ENCODE measurements at regions not wholly inside any gene's neighbourhood (a gene's known extent, or its start where the extent isn't known, plus 50 kb on each side); places are given as distances from the start of the nearest gene placed in this dataset.

DNA sequence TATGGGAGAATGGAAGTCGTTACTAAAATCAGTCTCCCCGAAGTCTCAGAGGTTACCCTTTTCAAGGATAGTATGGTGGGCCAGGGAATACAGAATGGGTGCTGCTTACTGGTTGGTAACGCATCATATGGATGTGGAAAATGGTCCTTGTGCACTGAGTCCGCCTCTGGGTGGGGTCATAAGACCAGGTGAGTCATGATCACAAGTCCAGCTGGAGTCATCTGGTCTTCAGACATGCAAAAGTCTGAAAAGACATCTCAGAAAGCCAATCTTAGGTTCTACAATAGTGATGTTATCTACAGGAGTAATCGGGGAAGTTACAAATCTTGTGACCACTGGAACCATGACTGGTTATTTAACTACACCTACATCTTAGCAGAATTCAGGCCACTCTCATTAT, 71.9 kb upstream of the TCL1B start:
- no peak overlapping the region for H3K4me3 ChIP-seq
- H3K4me1 ChIP-seq (ENCODE audit: control insufficient read depth, insufficient read depth, low read length), result no peaks in the 10 kb centered on the region
- in situ Hi-C loops (cut with MboI), result loop anchor here (5.0 kb wide), 1 partner anchor 158 kb away; no protein-coding TSS in a partner anchor
- H3K9me3 ChIP-seq (replicated peaks; ENCODE audit: control insufficient read depth, insufficient read depth, low read length), result no peaks in the 10 kb centered on the region
- FAIRE-seq (no peak), ATAC-seq (peak; percentile 67), DNase-seq (ENCODE audit: low read depth, low spot score) (peak; percentile 15)
- H3K27ac ChIP-seq (ENCODE audit: control insufficient read depth, insufficient read depth), result no peak overlapping the region
- 3% methylated on average over 5 of the region's 5 CpGs for WGBS (ENCODE audit: insufficient coverage, insufficient replicate concordance, low lambda C conversion rate, missing lambda C conversion rate)
- no TSS peak for BruUV-seq (replicated peaks)
- H3K79me2 ChIP-seq (ENCODE audit: control insufficient read depth, insufficient read depth, low read length), result no peaks in the 10 kb centered on the region
- CTCF ChIA-PET, result interaction anchor here (0.7 to 10.4 kb wide), 12 partner anchors 9 to 379 kb away, joined by 3 to 145 read pairs (median 4); partner anchors contain the start of gene TCL1B
- RAD21 ChIA-PET (ENCODE audit: unreplicated experiment), result interaction anchor here (0.8 to 2.8 kb wide), 2 partner anchors 41 to 69 kb away, joined by 3 to 17 read pairs; no protein-coding TSS in a partner anchor
- no peaks in the 10 kb centered on the region for H3K27me3 ChIP-seq (replicated peaks in 1 of 2; ENCODE audit: control insufficient read depth in 2 of 2, insufficient read depth in 2 of 2, low read length in 1 of 2)
- SMC1A ChIA-PET (ENCODE audit: uncharacterized antibody, unreplicated experiment), result interaction anchor here (0.9 to 5.7 kb wide), 10 partner anchors 12 to 160 kb away, joined by 3 to 52 read pairs (median 6); no protein-coding TSS in a partner anchor
- no peak overlapping the region for H3K9ac ChIP-seq (ENCODE audit: control insufficient read depth, insufficient read depth, low read length)
- no peaks in the 10 kb centered on the region for H4K20me1 ChIP-seq (ENCODE audit: control insufficient read depth, insufficient read depth)
- no peak overlapping the region for H3K4me2 ChIP-seq (ENCODE audit: control insufficient read depth, insufficient read depth)
- POLR2A ChIA-PET, result no interaction called here
- intact Hi-C loops (cut with micrococcal nuclease; ENCODE audit: unreplicated experiment), result no loop called here
- no peaks in the 10 kb centered on the region for H3K36me3 ChIP-seq (ENCODE audit: control insufficient read depth in 2 of 2, insufficient read depth in 2 of 2, low read length in 1 of 2)
- H2AFZ ChIP-seq (ENCODE audit: control insufficient read depth, low read depth, low read length), result no peak overlapping the region
- TF ChIP-seq POLR2A (IDR thresholded peaks at IDR 0.05; ENCODE audit: low read depth, low read length), result no peak
- no peak for TF ChIP-seq EZH2 (IDR thresholded peaks at IDR 0.05; ENCODE audit: borderline replicate concordance, control insufficient read depth, low read depth, low read length)
- no peak for TF ChIP-seq MEF2B (IDR thresholded peaks at IDR 0.05; ENCODE audit: partially characterized antibody, poor library complexity, severe bottlenecking)
- no peak for TF ChIP-seq MTA3 (IDR thresholded peaks at IDR 0.05; ENCODE audit: borderline replicate concordance, low read length)
- peak; percentile 60 for TF ChIP-seq SMC3 (IDR thresholded peaks at IDR 0.05; ENCODE audit: borderline replicate concordance, low read length)
- 0 out of 2 replicates have a peak, but pooled peaks have one; percentile 50 for TF ChIP-seq TCF3 (IDR thresholded peaks at IDR 0.05; ENCODE audit: borderline replicate concordance, insufficient read depth, low read depth, low read length)
- no peak for TF ChIP-seq MYB (IDR thresholded peaks at IDR 0.05; ENCODE audit: borderline replicate concordance, low read depth, low read length)
- TF ChIP-seq, protein P1, sequence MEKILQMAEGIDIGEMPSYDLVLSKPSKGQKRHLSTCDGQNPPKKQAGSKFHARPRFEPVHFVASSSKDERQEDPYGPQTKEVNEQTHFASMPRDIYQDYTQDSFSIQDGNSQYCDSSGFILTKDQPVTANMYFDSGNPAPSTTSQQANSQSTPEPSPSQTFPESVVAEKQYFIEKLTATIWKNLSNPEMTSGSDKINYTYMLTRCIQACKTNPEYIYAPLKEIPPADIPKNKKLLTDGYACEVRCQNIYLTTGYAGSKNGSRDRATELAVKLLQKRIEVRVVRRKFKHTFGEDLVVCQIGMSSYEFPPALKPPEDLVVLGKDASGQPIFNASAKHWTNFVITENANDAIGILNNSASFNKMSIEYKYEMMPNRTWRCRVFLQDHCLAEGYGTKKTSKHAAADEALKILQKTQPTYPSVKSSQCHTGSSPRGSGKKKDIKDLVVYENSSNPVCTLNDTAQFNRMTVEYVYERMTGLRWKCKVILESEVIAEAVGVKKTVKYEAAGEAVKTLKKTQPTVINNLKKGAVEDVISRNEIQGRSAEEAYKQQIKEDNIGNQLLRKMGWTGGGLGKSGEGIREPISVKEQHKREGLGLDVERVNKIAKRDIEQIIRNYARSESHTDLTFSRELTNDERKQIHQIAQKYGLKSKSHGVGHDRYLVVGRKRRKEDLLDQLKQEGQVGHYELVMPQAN (conservative IDR thresholded peaks at IDR 0.05), result no peak
- TF ChIP-seq, protein P2, sequence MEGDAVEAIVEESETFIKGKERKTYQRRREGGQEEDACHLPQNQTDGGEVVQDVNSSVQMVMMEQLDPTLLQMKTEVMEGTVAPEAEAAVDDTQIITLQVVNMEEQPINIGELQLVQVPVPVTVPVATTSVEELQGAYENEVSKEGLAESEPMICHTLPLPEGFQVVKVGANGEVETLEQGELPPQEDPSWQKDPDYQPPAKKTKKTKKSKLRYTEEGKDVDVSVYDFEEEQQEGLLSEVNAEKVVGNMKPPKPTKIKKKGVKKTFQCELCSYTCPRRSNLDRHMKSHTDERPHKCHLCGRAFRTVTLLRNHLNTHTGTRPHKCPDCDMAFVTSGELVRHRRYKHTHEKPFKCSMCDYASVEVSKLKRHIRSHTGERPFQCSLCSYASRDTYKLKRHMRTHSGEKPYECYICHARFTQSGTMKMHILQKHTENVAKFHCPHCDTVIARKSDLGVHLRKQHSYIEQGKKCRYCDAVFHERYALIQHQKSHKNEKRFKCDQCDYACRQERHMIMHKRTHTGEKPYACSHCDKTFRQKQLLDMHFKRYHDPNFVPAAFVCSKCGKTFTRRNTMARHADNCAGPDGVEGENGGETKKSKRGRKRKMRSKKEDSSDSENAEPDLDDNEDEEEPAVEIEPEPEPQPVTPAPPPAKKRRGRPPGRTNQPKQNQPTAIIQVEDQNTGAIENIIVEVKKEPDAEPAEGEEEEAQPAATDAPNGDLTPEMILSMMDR (IDR thresholded peaks at IDR 0.05 in 2 of 3, conservative IDR thresholded peaks at IDR 0.05 in 1 of 3; ENCODE audit: control insufficient read depth in 2 of 3, extremely low read depth in 1 of 3, insufficient read depth in 1 of 3, low read depth in 3 of 3, low read length in 3 of 3), result peak in 2 of 3 experiments; percentile 36 to 41; a peak in 3 of 6 replicates
- TF ChIP-seq FOXK2 (IDR thresholded peaks at IDR 0.05), result no peak
- no peak for TF ChIP-seq STAT3 (IDR thresholded peaks at IDR 0.05; ENCODE audit: low read depth, low read length)
- no peak for TF ChIP-seq POLR2AphosphoS5 (IDR thresholded peaks at IDR 0.05; ENCODE audit: low read length)
- TF ChIP-seq SP1 (IDR thresholded peaks at IDR 0.05; ENCODE audit: low read depth, low read length), result no peak
- no peak for TF ChIP-seq FOS (IDR thresholded peaks at IDR 0.05; ENCODE audit: borderline replicate concordance, extremely low read depth, insufficient read length)
- no peak for TF ChIP-seq CREM (IDR thresholded peaks at IDR 0.05; ENCODE audit: low read depth)
- TF ChIP-seq, protein P3, sequence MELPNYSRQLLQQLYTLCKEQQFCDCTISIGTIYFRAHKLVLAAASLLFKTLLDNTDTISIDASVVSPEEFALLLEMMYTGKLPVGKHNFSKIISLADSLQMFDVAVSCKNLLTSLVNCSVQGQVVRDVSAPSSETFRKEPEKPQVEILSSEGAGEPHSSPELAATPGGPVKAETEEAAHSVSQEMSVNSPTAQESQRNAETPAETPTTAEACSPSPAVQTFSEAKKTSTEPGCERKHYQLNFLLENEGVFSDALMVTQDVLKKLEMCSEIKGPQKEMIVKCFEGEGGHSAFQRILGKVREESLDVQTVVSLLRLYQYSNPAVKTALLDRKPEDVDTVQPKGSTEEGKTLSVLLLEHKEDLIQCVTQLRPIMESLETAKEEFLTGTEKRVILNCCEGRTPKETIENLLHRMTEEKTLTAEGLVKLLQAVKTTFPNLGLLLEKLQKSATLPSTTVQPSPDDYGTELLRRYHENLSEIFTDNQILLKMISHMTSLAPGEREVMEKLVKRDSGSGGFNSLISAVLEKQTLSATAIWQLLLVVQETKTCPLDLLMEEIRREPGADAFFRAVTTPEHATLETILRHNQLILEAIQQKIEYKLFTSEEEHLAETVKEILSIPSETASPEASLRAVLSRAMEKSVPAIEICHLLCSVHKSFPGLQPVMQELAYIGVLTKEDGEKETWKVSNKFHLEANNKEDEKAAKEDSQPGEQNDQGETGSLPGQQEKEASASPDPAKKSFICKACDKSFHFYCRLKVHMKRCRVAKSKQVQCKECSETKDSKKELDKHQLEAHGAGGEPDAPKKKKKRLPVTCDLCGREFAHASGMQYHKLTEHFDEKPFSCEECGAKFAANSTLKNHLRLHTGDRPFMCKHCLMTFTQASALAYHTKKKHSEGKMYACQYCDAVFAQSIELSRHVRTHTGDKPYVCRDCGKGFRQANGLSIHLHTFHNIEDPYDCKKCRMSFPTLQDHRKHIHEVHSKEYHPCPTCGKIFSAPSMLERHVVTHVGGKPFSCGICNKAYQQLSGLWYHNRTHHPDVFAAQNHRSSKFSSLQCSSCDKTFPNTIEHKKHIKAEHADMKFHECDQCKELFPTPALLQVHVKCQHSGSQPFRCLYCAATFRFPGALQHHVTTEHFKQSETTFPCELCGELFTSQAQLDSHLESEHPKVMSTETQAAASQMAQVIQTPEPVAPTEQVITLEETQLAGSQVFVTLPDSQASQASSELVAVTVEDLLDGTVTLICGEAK (IDR thresholded peaks at IDR 0.05; ENCODE audit: borderline replicate concordance), result no peak
- no peak for TF ChIP-seq ZZZ3 (IDR thresholded peaks at IDR 0.05; ENCODE audit: control insufficient read depth, insufficient read length, low read depth)

Measured in GM12878 (cell line).